H1 (cell line): ENCODE measurements at regions not wholly inside any gene's neighbourhood (a gene's known extent, or its start where the extent isn't known, plus 50 kb on each side); places are given as distances from the start of the nearest gene placed in this dataset.

Source experiments
- CTCF ChIA-PET: fragments of 300-600 bp; sonication (Branson Sonifier 250); formaldehyde crosslinking; loops from one replicate; lab custom pipeline; 2021; ENCODE audit not compliant: partially characterized antibody; lab: Charles Lee
- POLR2A ChIA-PET: fragments of 300-600 bp; sonication (Branson Sonifier 250); formaldehyde crosslinking; loops from one replicate; lab custom pipeline; 2021; ENCODE audit warnings: inconsistent platforms; ENCODE audit not compliant: partially characterized antibody; lab: Charles Lee
- DNase-seq, 2 experiments: peaks; one replicate each; pipeline versions ENCODE4 v3.0.0 to v3.0.0-alpha.2; 2010 to 2022; ENCODE audit warnings: low spot score in 2 of 2, low read depth in 1 of 2, mixed read lengths in 1 of 2
- FAIRE-seq: peaks from 2 replicates; lab custom pipeline; 2011; peaks lifted over from hg19 to GRCh38; lab: Jason Lieb, UNC
- H2AFZ ChIP-seq: 2 replicates; pipeline ENCODE4 v1.8.1; 2012; ENCODE audit warnings: low read length, inconsistent platforms
- H2AK5ac ChIP-seq: 2 replicates; pipeline ENCODE4 v1.6.1; 2013; ENCODE audit warnings: low read depth, low read length
- H2BK120ac ChIP-seq: replicated peaks from 2 replicates; pipeline ENCODE3; 2013; ENCODE audit warnings: low read depth, low read length, inconsistent platforms
- H2BK12ac ChIP-seq: 2 replicates; pipeline ENCODE4 v1.6.1; 2013; ENCODE audit warnings: low read depth, low read length
- H2BK15ac ChIP-seq: 2 replicates; pipeline ENCODE4 v1.6.1; 2013; ENCODE audit warnings: low read length
- H2BK20ac ChIP-seq: 2 replicates; pipeline ENCODE4 v1.6.1; 2013; ENCODE audit warnings: low read length
- H2BK5ac ChIP-seq: 2 replicates; pipeline ENCODE4 v1.6.1; 2013; ENCODE audit warnings: low read depth, low read length
- H3K14ac ChIP-seq: 2 replicates; pipeline ENCODE4 v1.6.1; 2013; ENCODE audit warnings: inconsistent platforms; ENCODE audit not compliant: insufficient read length
- H3K18ac ChIP-seq: 2 replicates; pipeline ENCODE4 v1.6.1; 2013; ENCODE audit warnings: low read length; ENCODE audit errors: extremely low read depth
- H3K23ac ChIP-seq: 2 replicates; pipeline ENCODE4 v1.6.1; 2013; ENCODE audit warnings: inconsistent platforms; ENCODE audit not compliant: insufficient read length
- H3K23me2 ChIP-seq: 2 replicates; pipeline ENCODE4 v1.6.1; 2013; ENCODE audit warnings: low read depth, low read length
- H3K27ac ChIP-seq: 2 replicates; pipeline ENCODE4 v1.6.1; 2011; ENCODE audit warnings: low read depth, low read length, inconsistent platforms
- H3K27me3 ChIP-seq, 4 experiments: replicated peaks in 1 of 4; 1 replicate in 1 of 4; 2 replicates in 3 of 4; pipeline versions ENCODE4 v1.6.1 to v1.8.1; 2011 to 2013; ENCODE audit warnings: low read length in 3 of 4, mild to moderate bottlenecking in 3 of 4, inconsistent platforms in 2 of 4, mixed read lengths in 2 of 4, moderate library complexity in 1 of 4; ENCODE audit not compliant: control insufficient read depth in 3 of 4, insufficient read depth in 3 of 4; ENCODE audit errors: extremely low read depth in 1 of 4
- H3K36me3 ChIP-seq, 4 experiments: 2 replicates each; pipeline versions ENCODE4 v1.6.1 to v1.8.1; 2011 to 2013; ENCODE audit warnings: mild to moderate bottlenecking in 4 of 4, low read length in 3 of 4, moderate library complexity in 2 of 4, control low read depth in 1 of 4, inconsistent platforms in 1 of 4; ENCODE audit not compliant: insufficient read depth in 4 of 4, control insufficient read depth in 2 of 4
- H3K4ac ChIP-seq: replicated peaks from 2 replicates; pipeline ENCODE3; 2013; ENCODE audit warnings: low read length, low read depth, mixed read lengths, inconsistent platforms; ENCODE audit not compliant: insufficient read length
- H3K4me1 ChIP-seq, 4 experiments: replicated peaks in 1 of 4; 1 replicate in 1 of 4; 2 replicates in 3 of 4; pipeline versions ENCODE4 v1.6.1 to v1.8.1; 2011 to 2013; ENCODE audit warnings: low read length in 3 of 4, inconsistent platforms in 2 of 4, mixed read lengths in 1 of 4; ENCODE audit not compliant: insufficient read depth in 4 of 4, control insufficient read depth in 3 of 4
- H3K4me2 ChIP-seq, 2 experiments: 2 replicates each; pipeline versions ENCODE4 v1.6.1 to v1.8.1; 2011 to 2013; ENCODE audit warnings: low read depth in 2 of 2, low read length in 2 of 2, control low read depth in 1 of 2, inconsistent platforms in 1 of 2, mild to moderate bottlenecking in 1 of 2; ENCODE audit not compliant: insufficient read depth in 1 of 2
- H3K4me3 ChIP-seq, 4 experiments: fragments of 200-600, 300-600 bp in 1 of 4; sonication (generic), shearing (Covaris generic), sonication (Bioruptor Twin) in 1 of 4; 2 replicates each; pipeline versions ENCODE4 v1.5.1 to v1.8.1; 2011 to 2016; ENCODE audit warnings: low read length in 4 of 4, low read depth in 3 of 4, control low read depth in 2 of 4, inconsistent platforms in 2 of 4, mild to moderate bottlenecking in 2 of 4, mixed read lengths in 1 of 4, moderate library complexity in 1 of 4; ENCODE audit not compliant: insufficient read depth in 2 of 4; ENCODE audit errors: extremely low read depth in 1 of 4
- H3K56ac ChIP-seq: replicated peaks from 2 replicates; pipeline ENCODE3; 2013; ENCODE audit warnings: low read depth, mild to moderate bottlenecking, mixed read lengths, low read length, inconsistent platforms; ENCODE audit not compliant: insufficient read length
- H3K79me1 ChIP-seq: 2 replicates; pipeline ENCODE4 v1.6.1; 2013; ENCODE audit warnings: low read depth, low read length, control low read depth
- H3K79me2 ChIP-seq, 2 experiments: 2 replicates each; pipeline versions ENCODE4 v1.6.1 to v1.8.1; 2012 to 2013; ENCODE audit warnings: low read length in 2 of 2, mild to moderate bottlenecking in 2 of 2, inconsistent platforms in 1 of 2; ENCODE audit not compliant: insufficient read depth in 2 of 2, control insufficient read depth in 1 of 2
- H3K9ac ChIP-seq, 4 experiments: replicated peaks in 1 of 4; 1 replicate in 1 of 4; 2 replicates in 3 of 4; pipeline versions ENCODE4 v1.6.1 to v1.8.1; 2011 to 2013; ENCODE audit warnings: low read depth in 3 of 4, low read length in 3 of 4, control low read depth in 2 of 4, mild to moderate bottlenecking in 2 of 4, moderate library complexity in 2 of 4, inconsistent platforms in 1 of 4; ENCODE audit errors: extremely low read depth in 1 of 4
- H3K9me3 ChIP-seq, 2 experiments: 2 replicates each; pipeline versions ENCODE4 v1.6.1 to v1.8.1; 2012 to 2013; ENCODE audit warnings: mild to moderate bottlenecking in 2 of 2, moderate library complexity in 2 of 2, control low read depth in 1 of 2, inconsistent platforms in 1 of 2, low read depth in 1 of 2, low read length in 1 of 2, mixed read lengths in 1 of 2; ENCODE audit not compliant: insufficient read depth in 2 of 2
- H4K20me1 ChIP-seq, 2 experiments: replicated peaks in 1 of 2; 2 replicates each; pipeline versions ENCODE3 to v1.8.1; 2011 to 2013; ENCODE audit warnings: inconsistent platforms in 2 of 2, low read length in 2 of 2, mild to moderate bottlenecking in 1 of 2; ENCODE audit not compliant: insufficient read depth in 2 of 2, control insufficient read depth in 1 of 2
- H4K5ac ChIP-seq: 2 replicates; pipeline ENCODE4 v1.6.1; 2013; ENCODE audit warnings: low read length, low read depth, mixed read lengths, inconsistent platforms; ENCODE audit not compliant: insufficient read length
- H4K8ac ChIP-seq: 2 replicates; pipeline ENCODE4 v1.8.0; 2013; ENCODE audit warnings: mild to moderate bottlenecking, moderate library complexity, low read length, inconsistent platforms; ENCODE audit not compliant: insufficient read depth; ENCODE audit errors: extremely low read depth
- H4K91ac ChIP-seq: replicated peaks from 2 replicates; pipeline ENCODE3; 2013; ENCODE audit warnings: low read length, mixed read lengths, inconsistent platforms; ENCODE audit not compliant: insufficient read length
- ASH2L ChIP-seq: fragments of 200-600, 300-600 bp; sonication (generic); IDR thresholded peaks from one replicate; pipeline ENCODE4 v1.7.1; 2017; ENCODE audit warnings: low read length
- BCL11A ChIP-seq, 2 experiments: IDR thresholded peaks; one replicate each; pipeline ENCODE4 v1.6.1; 2011; ENCODE audit warnings: low read depth in 2 of 2, low read length in 2 of 2, mild to moderate bottlenecking in 2 of 2
- BRCA1 ChIP-seq: IDR thresholded peaks from 2 replicates; pipeline ENCODE4 v1.6.1; 2012; ENCODE audit warnings: low read depth, low read length, improper control_type of control experiment
- CHD1 ChIP-seq: IDR thresholded peaks from 2 replicates; pipeline ENCODE4 v1.6.1; 2012; ENCODE audit warnings: low read depth, low read length, improper control_type of control experiment
- CTBP2 ChIP-seq: IDR thresholded peaks from 2 replicates; pipeline ENCODE4 v1.7.0; 2011; ENCODE audit warnings: borderline replicate concordance, mild to moderate bottlenecking, moderate library complexity, mixed read lengths, low read length; ENCODE audit not compliant: insufficient read depth, insufficient read length
- HDAC2 ChIP-seq, 2 experiments: fragments of 300-600 bp in 1 of 2; sonication (generic) in 1 of 2; IDR thresholded peaks; 2 replicates each; pipeline ENCODE4 v1.6.1; 2011 to 2012; ENCODE audit warnings: low read depth in 2 of 2, low read length in 2 of 2, mild to moderate bottlenecking in 2 of 2, moderate library complexity in 2 of 2, borderline replicate concordance in 1 of 2, inconsistent platforms in 1 of 2
- MAFK ChIP-seq: IDR thresholded peaks from 2 replicates; pipeline ENCODE4 v1.6.1; 2012; ENCODE audit warnings: low read depth, mild to moderate bottlenecking, improper control_type of control experiment, low read length
- NRF1 ChIP-seq: IDR thresholded peaks from 2 replicates; pipeline ENCODE4 v1.6.1; 2011; ENCODE audit warnings: mild to moderate bottlenecking, low read depth, low read length, improper control_type of control experiment
- RBBP5 ChIP-seq: IDR thresholded peaks from 2 replicates; pipeline ENCODE4 v1.7.1; 2012; ENCODE audit warnings: low read depth, mild to moderate bottlenecking, inconsistent platforms, low read length, moderate library complexity, borderline replicate concordance
- RFX5 ChIP-seq: IDR thresholded peaks from 2 replicates; pipeline ENCODE4 v1.6.1; 2011; ENCODE audit warnings: low read depth, low read length, improper control_type of control experiment, borderline replicate concordance
- SIN3A ChIP-seq, 2 experiments: IDR thresholded peaks in 1 of 2; conservative IDR thresholded peaks in 1 of 2; 2 replicates each; pipeline ENCODE4 v1.6.1; 2011 to 2012; ENCODE audit warnings: low read length in 2 of 2, improper control_type of control experiment in 1 of 2, low read depth in 1 of 2, mild to moderate bottlenecking in 1 of 2
- SP1 ChIP-seq: IDR thresholded peaks from 2 replicates; pipeline ENCODE4 v1.6.1; 2011; ENCODE audit warnings: low read depth, low read length
- WGBS, 2 experiments: shearing (Covaris generic) in 1 of 2; methylation state at CpG; one replicate each; pipeline versions ENCODE4 v1.1.6 to v1.1.7; 2013 to 2015; ENCODE audit warnings: low lambda C conversion rate in 2 of 2, mixed read lengths in 2 of 2, inconsistent platforms in 1 of 2, low coverage in 1 of 2, missing lambda C conversion rate in 1 of 2; ENCODE audit not compliant: insufficient replicate concordance in 2 of 2, insufficient coverage in 1 of 2, insufficient read length in 1 of 2; ENCODE audit errors: extremely low coverage in 1 of 2, missing lambda C conversion rate in 1 of 2; 5-methylcytosine and 5-hydroxymethylcytosine counted together
- TF ChIP-seq, protein P1 (sequence below): IDR thresholded peaks from 2 replicates; pipeline ENCODE4 v1.6.1; 2011; ENCODE audit warnings: low read depth, mild to moderate bottlenecking, low read length; ENCODE audit not compliant: insufficient read depth

GRCh38 chr18:57243624-57244179, 96.8 kb downstream of the BOD1L2 start:
- Histone ChIP-seq H2BK120ac (no peak overlapping the region), H3K18ac (no peak overlapping the region), H4K8ac (no peak overlapping the region), H3K4me1 (no peaks in the 10 kb centered on the region), H2BK12ac (no peak overlapping the region), H3K27me3 (no peaks in the 10 kb centered on the region), H3K4me2 (no peak overlapping the region), H3K27ac (no peak overlapping the region), H2AFZ (no peak overlapping the region), H2BK5ac (no peak overlapping the region), H4K5ac (no peak overlapping the region), H3K79me1 (no peaks in the 10 kb centered on the region), H4K91ac (no peak overlapping the region), H3K56ac (no peak overlapping the region), H3K79me2 (no peaks in the 10 kb centered on the region), H3K4ac (no peak overlapping the region), H3K14ac (no peak overlapping the region), H3K9me3 (no peaks in the 10 kb centered on the region), H2BK15ac (no peak overlapping the region), H3K36me3 (no peaks in the 10 kb centered on the region), H3K4me3 (no peak overlapping the region), H2AK5ac (no peak overlapping the region), H3K23ac (no peak overlapping the region), H2BK20ac (no peak overlapping the region), H3K9ac (no peak overlapping the region), H3K23me2 (no peaks in the 10 kb centered on the region), H4K20me1 (no peaks in the 10 kb centered on the region)
- DNase-seq (no peak), FAIRE-seq (no peak)
- ChIA-PET POLR2A (interaction anchor here (0.6 kb wide), 1 partner anchor 188 kb away, joined by 3 read pairs; no protein-coding TSS in a partner anchor), CTCF (interaction anchor here (0.8 kb wide), 1 partner anchor 10 kb away, joined by 3 read pairs; no protein-coding TSS in a partner anchor)
- WGBS, 2 experiments: 91% methylated on average over 8 of the region's 8 CpGs; no CpG with 5 or more reads in 1 of the 2 experiments
- TF ChIP-seq, protein P1, sequence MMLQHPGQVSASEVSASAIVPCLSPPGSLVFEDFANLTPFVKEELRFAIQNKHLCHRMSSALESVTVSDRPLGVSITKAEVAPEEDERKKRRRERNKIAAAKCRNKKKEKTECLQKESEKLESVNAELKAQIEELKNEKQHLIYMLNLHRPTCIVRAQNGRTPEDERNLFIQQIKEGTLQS: no peak
- TF ChIP-seq CHD1 (no peak), BCL11A (IDR thresholded peaks at IDR 0.05; ENCODE audit: low read depth in 2 of 2, low read length in 2 of 2) (no peak), HDAC2 (IDR thresholded peaks at IDR 0.05; ENCODE audit: borderline replicate concordance in 1 of 2, low read depth in 2 of 2, low read length in 2 of 2) (no peak), SIN3A (conservative IDR thresholded peaks at IDR 0.05 in 1 of 2, IDR thresholded peaks at IDR 0.05 in 1 of 2; ENCODE audit: low read depth in 1 of 2, low read length in 2 of 2) (no peak), BRCA1 (no peak), NRF1 (no peak), ASH2L (no peak), RFX5 (no peak), MAFK (no peak), CTBP2 (no peak), SP1 (no peak), RBBP5 (no peak)
